Colonic mucosa (tissue), 4 donors: ENCODE measurements at regions not wholly inside any gene's neighbourhood (a gene's known extent, or its start where the extent isn't known, plus 50 kb on each side); places are given as distances from the start of the nearest gene placed in this dataset.

Experiments used
- DNase-seq: peaks from one replicate; pipeline ENCODE4 v3.0.0-alpha.2; 2020
- H3K27ac ChIP-seq: fragments of 200-600 bp; one replicate; pipeline ENCODE4 v1.8.0; 2021
- H3K27me3 ChIP-seq: fragments of 200-600 bp; one replicate; pipeline ENCODE4 v1.8.0; 2021
- H3K36me3 ChIP-seq: fragments of 200-600 bp; one replicate; pipeline ENCODE4 v1.8.0; 2021
- H3K4me1 ChIP-seq: fragments of 200-600 bp; one replicate; pipeline ENCODE4 v1.8.0; 2021; ENCODE audit warnings: mild to moderate bottlenecking
- H3K4me3 ChIP-seq: fragments of 200-600 bp; one replicate; pipeline ENCODE4 v1.8.0; 2021
- H3K9ac ChIP-seq, 2 donors: one replicate each; pipeline ENCODE4 v1.7.0; 2013; ENCODE audit warnings: control low read depth in 2 of 2, low read depth in 2 of 2, low read length in 2 of 2
- H3K9me3 ChIP-seq: fragments of 200-600 bp; one replicate; pipeline ENCODE4 v1.8.0; 2021
- CTCF ChIP-seq: fragments of 200-600 bp; IDR thresholded peaks from one replicate; pipeline ENCODE4 v1.8.0; 2022; ENCODE audit warnings: antibody characterized with exemption, mild to moderate bottlenecking
- intact Hi-C: fragments of 100-400 bp; cut with DNase I; formaldehyde crosslinking; loops from one replicate; pipeline ENCODE4 v1.14.1; 2022
- donor health status: healthy.
- donor health status: DM: no; HTN: no; CAD: no.
- donor health status: DM: no; HTN: no; CAD: no.

- H3K4me1 ChIP-seq, result no peaks in the 10 kb centered on the region
- no peak overlapping the region for H3K9ac ChIP-seq
- H3K27ac ChIP-seq, result no peak overlapping the region
- no peaks in the 10 kb centered on the region for H3K36me3 ChIP-seq
- H3K27me3 ChIP-seq, result no peaks in the 10 kb centered on the region
- H3K9me3 ChIP-seq, result no peaks in the 10 kb centered on the region
- DNase-seq, result no peak
- intact Hi-C loops, result no loop called here
- no peak for TF ChIP-seq CTCF
- H3K4me3 ChIP-seq, result no peak overlapping the region
These were observed 109.3 kb downstream of the FAM53A start for GRCh38 chr4:1574601-1575417.

DNA sequence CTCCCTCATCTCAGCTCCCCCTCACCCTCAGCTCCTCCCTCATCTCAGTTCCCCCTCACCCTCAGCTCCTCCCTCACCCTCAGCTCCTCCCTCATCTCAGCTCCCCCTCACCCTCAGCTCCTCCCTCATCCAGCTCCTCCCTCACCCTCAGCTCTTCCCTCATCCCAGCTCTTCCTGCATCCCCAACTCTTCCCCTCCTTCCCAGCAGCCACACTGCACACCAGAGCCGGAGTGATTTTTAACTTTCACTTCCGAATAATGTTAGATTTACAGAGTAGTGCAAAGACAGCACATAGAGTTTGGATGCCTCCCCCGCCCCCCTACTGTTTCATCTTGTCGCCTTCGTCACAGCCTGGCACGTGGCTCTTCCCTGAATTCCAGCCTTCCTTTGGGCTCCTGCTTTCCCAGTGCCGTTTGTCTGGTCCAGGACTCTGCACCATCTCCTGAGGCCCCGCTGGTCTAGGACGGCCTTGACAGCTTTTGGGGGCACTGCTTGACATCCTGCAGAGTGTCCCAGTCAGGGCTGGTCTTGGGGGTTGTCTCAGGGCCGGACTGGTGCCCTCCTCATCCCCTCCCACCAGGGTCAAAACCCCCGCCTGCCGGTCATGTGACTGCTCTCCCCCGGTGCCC, 110.2 kb downstream of the FAM53A start:
- Histone ChIP-seq H3K4me1 (no peaks in the 10 kb centered on the region), H3K4me3 (no peak overlapping the region), H3K27me3 (no peaks in the 10 kb centered on the region), H3K9me3 (no peaks in the 10 kb centered on the region), H3K9ac (no peak overlapping the region), H3K36me3 (no peaks in the 10 kb centered on the region), H3K27ac (no peak overlapping the region)
- intact Hi-C loops, result no loop called here
- no peak for TF ChIP-seq CTCF
- no peak for DNase-seq

- H3K4me3 ChIP-seq, result no peak overlapping the region
- H3K9me3 ChIP-seq, result no peaks in the 10 kb centered on the region
- no peaks in the 10 kb centered on the region for H3K36me3 ChIP-seq
- H3K4me1 ChIP-seq, result no peaks in the 10 kb centered on the region
- H3K9ac ChIP-seq, result peak overlapping the region in 1 of 2 donors; percentile 26
- DNase-seq, result no peak
- no peak overlapping the region for H3K27ac ChIP-seq
- no peaks in the 10 kb centered on the region for H3K27me3 ChIP-seq
- no peak for TF ChIP-seq CTCF
- intact Hi-C loops, result no loop called here
These were observed 111.0 kb downstream of the FAM53A start for GRCh38 chr4:1572964-1573720.

- no peak for DNase-seq
- H3K4me1 ChIP-seq, result no peaks in the 10 kb centered on the region
- peak overlapping the region in 1 of 2 donors; percentile 26 for H3K9ac ChIP-seq
- H3K27me3 ChIP-seq, result no peaks in the 10 kb centered on the region
- H3K4me3 ChIP-seq, result no peak overlapping the region
- intact Hi-C loops, result no loop called here
- H3K9me3 ChIP-seq, result no peaks in the 10 kb centered on the region
- H3K36me3 ChIP-seq, result no peaks in the 10 kb centered on the region
- no peak for TF ChIP-seq CTCF
- H3K27ac ChIP-seq, result no peak overlapping the region
These were observed 111.6 kb downstream of the FAM53A start for GRCh38 chr4:1572521-1572920.

DNA sequence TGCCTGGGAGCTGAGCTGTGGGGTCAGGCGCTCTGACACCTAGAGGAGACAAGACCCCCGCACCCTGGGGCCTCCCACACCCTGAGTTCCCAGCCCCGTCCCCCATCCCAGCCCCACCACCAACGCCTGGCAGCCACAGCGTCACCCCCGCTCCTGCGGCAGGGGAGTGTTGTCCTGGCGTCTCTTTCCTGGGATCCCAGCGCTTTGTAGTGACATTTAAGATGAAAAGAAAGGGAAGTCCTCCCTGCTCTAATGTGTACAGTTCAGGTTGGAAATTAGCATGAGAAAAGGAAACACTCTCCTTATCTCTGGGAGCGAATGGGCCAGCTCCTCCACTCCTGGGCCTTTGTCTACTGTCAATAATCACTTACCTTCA, 112.1 kb downstream of the FAM53A start:
- no peak overlapping the region for H3K9ac ChIP-seq
- no peaks in the 10 kb centered on the region for H3K9me3 ChIP-seq
- H3K27me3 ChIP-seq, result no peaks in the 10 kb centered on the region
- intact Hi-C loops, result no loop called here
- H3K4me3 ChIP-seq, result no peak overlapping the region
- no peak for TF ChIP-seq CTCF
- H3K27ac ChIP-seq, result no peak overlapping the region
- H3K36me3 ChIP-seq, result no peaks in the 10 kb centered on the region
- DNase-seq, result no peak
- H3K4me1 ChIP-seq, result no peaks in the 10 kb centered on the region
